Activated CD8-positive, alpha-beta T cell treated with anti-CD3 and anti-CD28 coated beads for 36 hours (primary cell): ENCODE measurements at regions not wholly inside any gene's neighbourhood (a gene's known extent, or its start where the extent isn't known, plus 50 kb on each side); places are given as distances from the start of the nearest gene placed in this dataset.

Experiments used
- ATAC-seq: fragments of 200-7000 bp; cut with Tn5 transposase; one replicate; pipeline ENCODE4 v1.10.0; 2021; ENCODE audit warnings: mild to moderate bottlenecking, moderate library complexity
- CTCF ChIA-PET: fragments of 350-600 bp; sonication (Branson Sonifier 250); formaldehyde crosslinking; loops from one replicate; lab custom pipeline; 2021; ENCODE audit warnings: antibody characterized with exemption; lab: Charles Lee
- POLR2A ChIA-PET: fragments of 350-600 bp; sonication (Branson Sonifier 250); formaldehyde crosslinking; loops from one replicate; lab custom pipeline; 2021; ENCODE audit warnings: antibody characterized with exemption; lab: Charles Lee
- DNase-seq: peaks from one replicate; pipeline ENCODE4 v3.0.0-alpha.2; 2020
- H3K27ac Mint-ChIP-seq: one replicate; pipeline ENCODE4 v1.8.0; 2021; ENCODE audit warnings: mild to moderate bottlenecking, mixed read lengths
- H3K27me3 Mint-ChIP-seq: one replicate; pipeline ENCODE4 v1.8.0; 2021; ENCODE audit warnings: mixed read lengths
- H3K36me3 Mint-ChIP-seq: one replicate; pipeline ENCODE4 v1.8.0; 2021; ENCODE audit warnings: low read depth, mixed read lengths
- H3K4me1 Mint-ChIP-seq: one replicate; pipeline ENCODE4 v1.8.0; 2021; ENCODE audit warnings: low read depth, mixed read lengths
- H3K4me3 Mint-ChIP-seq: one replicate; pipeline ENCODE4 v1.8.0; 2021; ENCODE audit warnings: mild to moderate bottlenecking, moderate library complexity, mixed read lengths
- H3K9me3 Mint-ChIP-seq: one replicate; pipeline ENCODE4 v1.8.0; 2021; ENCODE audit warnings: mixed read lengths
- CTCF ChIP-seq: fragments of 200-600 bp; IDR thresholded peaks from one replicate; pipeline ENCODE4 v1.8.0; 2022; ENCODE audit warnings: antibody characterized with exemption, mild to moderate bottlenecking
- intact Hi-C: fragments of 100-400 bp; cut with micrococcal nuclease; formaldehyde crosslinking; loops from one replicate; pipeline ENCODE4 v1.10.0; 2022

DNA sequence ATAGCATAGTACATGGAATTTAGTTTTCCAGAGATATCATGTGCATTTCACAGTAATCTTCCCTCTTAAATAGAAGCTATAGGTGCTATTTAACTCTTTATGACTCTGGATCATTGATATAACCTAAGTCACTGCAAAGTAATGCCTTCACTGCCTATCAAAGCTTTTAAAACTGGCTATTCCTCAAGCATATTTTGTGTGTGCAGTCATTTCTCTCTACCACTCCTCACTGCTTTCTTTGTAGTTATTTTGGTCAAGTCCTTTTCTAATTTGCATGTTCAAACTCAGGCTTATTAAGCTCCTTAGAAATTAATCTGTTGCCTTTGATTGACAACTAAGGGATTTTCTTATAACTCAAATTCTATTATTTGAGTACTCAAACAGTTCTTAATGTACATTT lies 79.4 kb upstream of the PLEKHG7 start:
- ATAC-seq (no peak), DNase-seq (no peak)
- peaks cover 3% of the 10 kb centered on the region for H3K9me3 Mint-ChIP-seq
- CTCF ChIA-PET = no interaction called here
- no peaks in the 10 kb centered on the region for H3K4me1 Mint-ChIP-seq
- no peaks in the 10 kb centered on the region for H3K27me3 Mint-ChIP-seq
- H3K27ac Mint-ChIP-seq = no peak overlapping the region
- no peak for TF ChIP-seq CTCF
- intact Hi-C loops = no loop called here
- H3K4me3 Mint-ChIP-seq = no peak overlapping the region
- POLR2A ChIA-PET = no interaction called here
- no peaks in the 10 kb centered on the region for H3K36me3 Mint-ChIP-seq

DNA sequence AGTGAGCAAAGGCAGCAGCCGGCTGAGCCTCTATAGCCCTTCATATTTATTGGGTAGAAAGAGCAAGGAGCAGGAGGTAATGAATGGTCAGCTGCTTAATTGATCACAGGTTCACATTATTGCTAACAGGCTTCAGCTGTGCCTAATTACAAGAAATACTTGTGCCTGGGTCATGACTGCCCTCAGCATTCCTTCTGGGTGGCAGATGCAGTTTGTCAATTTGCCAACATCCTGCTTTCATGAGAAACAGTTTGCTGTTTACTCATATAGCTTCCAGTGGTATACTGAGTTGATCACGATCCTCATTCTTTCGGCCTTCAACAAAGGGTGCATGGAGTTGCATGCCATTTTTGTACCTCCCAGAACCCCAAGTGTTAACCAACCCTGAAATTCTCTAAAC lies 81.0 kb upstream of the PLEKHG7 start:
- no peaks in the 10 kb centered on the region for H3K36me3 Mint-ChIP-seq
- ChIA-PET POLR2A (no interaction called here), CTCF (no interaction called here)
- no peaks in the 10 kb centered on the region for H3K4me1 Mint-ChIP-seq
- DNase-seq = no peak
- no peak for ATAC-seq
- intact Hi-C loops = no loop called here
- no peak overlapping the region for H3K4me3 Mint-ChIP-seq
- TF ChIP-seq CTCF = no peak
- no peak overlapping the region for H3K27ac Mint-ChIP-seq
- H3K27me3 Mint-ChIP-seq = no peaks in the 10 kb centered on the region
- peaks cover 3% of the 10 kb centered on the region for H3K9me3 Mint-ChIP-seq

GRCh38 chr12:92621312-92621711 lies 81.5 kb upstream of the PLEKHG7 start:
- intact Hi-C loops = no loop called here
- DNase-seq (no peak), ATAC-seq (no peak)
- CTCF ChIA-PET = no interaction called here
- POLR2A ChIA-PET = no interaction called here
- Mint-ChIP-seq H3K9me3 (peaks cover 3% of the 10 kb centered on the region), H3K27me3 (no peaks in the 10 kb centered on the region), H3K27ac (no peak overlapping the region), H3K36me3 (no peaks in the 10 kb centered on the region), H3K4me1 (no peaks in the 10 kb centered on the region), H3K4me3 (no peak overlapping the region)
- TF ChIP-seq CTCF = no peak

- POLR2A ChIA-PET = no interaction called here
- TF ChIP-seq CTCF = no peak
- peaks cover 3% of the 10 kb centered on the region for H3K9me3 Mint-ChIP-seq
These were observed 82.8 kb upstream of the PLEKHG7 start for GRCh38 chr12:92619730-92620684.

DNA sequence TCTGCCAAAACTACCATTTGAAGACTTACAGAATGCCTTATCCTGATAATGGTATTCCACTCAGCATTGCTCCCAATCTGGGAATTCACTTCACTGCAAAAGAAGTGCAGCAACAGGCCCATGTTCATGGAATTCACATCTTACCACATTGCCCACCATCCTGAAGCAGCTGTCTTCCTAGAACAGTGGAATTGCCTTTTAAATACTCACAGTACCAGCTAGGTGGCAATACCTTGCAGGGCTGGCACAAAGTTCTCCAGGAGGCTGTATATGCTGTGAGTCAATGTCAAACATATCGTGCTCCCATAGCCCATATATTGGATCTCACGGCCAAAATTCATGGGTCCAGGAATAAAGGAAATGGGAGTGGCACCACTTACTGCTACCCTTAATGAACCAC lies 83.8 kb upstream of the PLEKHG7 start:
- Mint-ChIP-seq H3K9me3 (peaks cover 3% of the 10 kb centered on the region), H3K27ac (no peak overlapping the region), H3K4me3 (no peak overlapping the region), H3K4me1 (no peaks in the 10 kb centered on the region), H3K36me3 (no peaks in the 10 kb centered on the region), H3K27me3 (no peaks in the 10 kb centered on the region)
- no peak for TF ChIP-seq CTCF
- ChIA-PET POLR2A (no interaction called here), CTCF (interaction anchor here (1.0 kb wide), 1 partner anchor 11 kb away, joined by 4 read pairs; no protein-coding TSS in a partner anchor)
- intact Hi-C loops = no loop called here
- DNase-seq = no peak
- no peak for ATAC-seq

More at GRCh38 chr12:92619730-92620684, 82.8 kb upstream of the PLEKHG7 start:
- CTCF ChIA-PET = no interaction called here
- intact Hi-C loops = no loop called here
- Mint-ChIP-seq H3K36me3 (no peaks in the 10 kb centered on the region), H3K27me3 (no peaks in the 10 kb centered on the region), H3K4me1 (no peaks in the 10 kb centered on the region), H3K4me3 (no peak overlapping the region), H3K27ac (no peak overlapping the region)
- no peak for ATAC-seq
- DNase-seq = no peak
